SH-SY5Y (cell line): ENCODE measurements at regions not wholly inside any gene's neighbourhood (a gene's known extent, or its start where the extent isn't known, plus 50 kb on each side); places are given as distances from the start of the nearest gene placed in this dataset.

Experiments used
- GATA2 ChIP-seq: IDR thresholded peaks from 2 replicates; pipeline ENCODE4 v1.6.1; 2011; ENCODE audit warnings: mild to moderate bottlenecking, low read depth, low read length
- GATA3 ChIP-seq: IDR thresholded peaks from 2 replicates; pipeline ENCODE4 v1.6.1; 2011; ENCODE audit warnings: low read depth, mild to moderate bottlenecking, low read length, moderate library complexity

- TF ChIP-seq GATA2, result peak; percentile 84
- TF ChIP-seq GATA3, result 0 out of 2 replicates have a peak, but pooled peaks have one; percentile 36
Observed at GRCh38 chr14:71242237-71242748, 335.0 kb downstream of the PCNX1 start.

DNA sequence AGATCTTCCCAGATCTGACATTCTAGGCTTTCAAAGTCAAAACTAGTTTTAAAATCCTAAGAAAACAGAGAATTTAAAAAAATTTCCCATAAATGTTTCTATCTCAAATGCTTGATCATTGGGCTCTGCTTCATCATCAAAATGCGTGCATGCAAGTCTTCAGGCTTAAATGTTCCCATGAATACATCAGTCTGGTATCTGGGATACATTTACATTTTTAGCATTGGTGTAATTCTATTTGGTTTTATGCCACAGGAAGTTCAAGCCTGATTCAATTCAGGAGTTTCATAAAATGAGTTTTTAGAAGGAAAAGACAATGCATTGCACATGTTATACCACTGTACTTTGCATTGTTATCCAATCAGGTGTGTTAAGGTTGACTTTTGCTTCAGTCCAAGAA, 336.4 kb downstream of the PCNX1 start:
- TF ChIP-seq GATA2, result no peak
- no peak for TF ChIP-seq GATA3

DNA sequence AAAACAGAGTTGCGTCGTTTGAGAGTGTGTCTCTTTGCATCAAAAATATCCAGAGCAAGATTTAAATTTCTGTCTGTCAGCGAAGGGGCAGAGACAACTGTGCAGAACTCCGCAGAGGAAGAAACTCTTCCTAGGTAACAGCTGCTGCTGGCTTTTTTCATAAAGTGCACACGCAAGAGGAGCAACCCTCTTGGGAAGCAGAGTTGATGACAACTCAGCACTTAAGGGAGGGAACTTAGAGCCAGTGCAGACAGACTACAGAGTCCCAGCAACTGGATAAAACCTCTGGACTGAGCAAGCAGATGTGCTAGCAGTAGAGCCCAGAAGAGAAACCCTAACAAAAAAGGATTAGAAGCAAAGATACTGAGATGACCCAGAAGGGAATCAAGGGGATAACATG, 337.1 kb downstream of the PCNX1 start:
- no peak for TF ChIP-seq GATA2
- no peak for TF ChIP-seq GATA3

- TF ChIP-seq GATA3 (no peak), GATA2 (no peak)
Observed at GRCh38 chr14:71245659-71246361, 338.6 kb downstream of the PCNX1 start.

DNA sequence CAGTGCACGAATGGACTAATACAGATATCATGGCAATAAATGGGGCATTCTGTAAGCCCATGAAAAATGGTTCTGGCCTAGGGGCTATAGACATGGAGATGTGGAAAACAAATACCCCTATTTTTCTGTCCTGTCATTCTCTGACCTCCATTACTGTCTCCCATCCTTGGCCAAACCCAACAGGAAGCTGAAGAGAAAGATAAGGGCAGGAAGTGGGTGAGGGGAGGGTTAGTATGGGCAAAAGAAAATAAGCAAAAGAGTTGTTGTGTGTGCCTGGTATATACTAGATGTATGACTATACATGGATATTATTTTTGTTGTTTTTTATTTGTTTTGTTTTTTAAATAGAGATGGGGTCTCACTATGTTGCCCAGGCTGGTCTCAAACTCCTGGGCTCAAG, 339.3 kb downstream of the PCNX1 start:
- TF ChIP-seq GATA2 (no peak), GATA3 (no peak)

DNA sequence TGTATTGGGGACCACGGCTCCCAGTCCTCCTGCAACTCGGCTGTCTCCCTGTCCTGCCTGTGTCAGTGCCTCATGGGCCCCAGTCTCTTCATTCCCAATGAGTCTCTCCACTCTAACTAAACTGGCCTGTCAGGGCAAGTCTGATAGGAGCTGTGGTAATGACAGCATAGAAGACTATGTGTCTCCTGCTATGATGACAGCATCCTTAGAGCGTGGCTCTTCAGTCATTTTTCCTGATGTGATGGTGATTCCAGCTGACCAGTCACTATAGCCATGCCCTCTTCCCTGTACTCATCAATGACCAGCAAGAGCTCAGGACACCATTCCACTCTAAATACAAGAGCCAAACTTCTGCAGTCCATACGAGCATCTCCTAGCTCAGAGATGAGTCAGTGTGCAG, 339.8 kb downstream of the PCNX1 start:
- no peak for TF ChIP-seq GATA2
- TF ChIP-seq GATA3, result no peak

- TF ChIP-seq GATA2 (no peak), GATA3 (no peak)
Observed at GRCh38 chr14:71248194-71248593, 340.9 kb downstream of the PCNX1 start.

DNA sequence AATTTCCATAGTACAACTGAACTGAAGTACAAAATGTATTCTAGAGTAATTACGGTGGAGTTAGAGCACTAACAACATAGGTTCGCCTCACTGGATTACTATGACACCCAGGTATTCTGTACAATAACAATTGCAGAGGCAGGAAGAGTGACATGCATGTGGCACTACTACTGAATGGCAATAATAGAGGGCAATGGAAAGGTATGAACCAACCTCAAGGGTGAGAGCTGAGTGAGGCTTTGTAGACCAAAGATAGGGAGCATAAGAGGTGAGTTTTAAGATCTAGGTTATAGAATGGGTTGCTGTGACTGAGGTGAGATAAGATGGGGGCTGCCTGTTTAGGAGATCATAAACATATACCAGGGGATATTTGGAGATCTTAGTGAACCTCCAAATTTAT, 343.1 kb downstream of the PCNX1 start:
- TF ChIP-seq GATA3 (no peak), GATA2 (no peak)

DNA sequence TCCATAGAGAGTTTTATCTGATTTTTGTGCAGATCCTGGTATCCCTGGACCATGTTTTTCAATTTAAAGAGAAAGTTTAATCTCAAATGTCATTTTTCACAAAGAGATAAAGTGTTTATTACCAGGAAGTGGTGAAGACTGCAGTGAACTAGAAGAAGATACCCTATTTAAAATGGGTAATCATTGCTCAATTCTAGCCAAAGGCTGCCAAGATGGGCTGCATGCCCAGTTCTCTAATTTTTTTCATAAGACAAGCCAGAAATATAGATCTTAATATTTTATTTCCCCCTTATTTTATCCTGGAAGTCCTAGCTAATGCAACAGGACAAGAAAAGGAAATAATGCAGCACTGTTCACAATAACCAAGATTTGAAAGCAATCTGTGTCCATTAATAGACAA, 343.5 kb downstream of the PCNX1 start:
- TF ChIP-seq GATA2 (no peak), GATA3 (no peak)

DNA sequence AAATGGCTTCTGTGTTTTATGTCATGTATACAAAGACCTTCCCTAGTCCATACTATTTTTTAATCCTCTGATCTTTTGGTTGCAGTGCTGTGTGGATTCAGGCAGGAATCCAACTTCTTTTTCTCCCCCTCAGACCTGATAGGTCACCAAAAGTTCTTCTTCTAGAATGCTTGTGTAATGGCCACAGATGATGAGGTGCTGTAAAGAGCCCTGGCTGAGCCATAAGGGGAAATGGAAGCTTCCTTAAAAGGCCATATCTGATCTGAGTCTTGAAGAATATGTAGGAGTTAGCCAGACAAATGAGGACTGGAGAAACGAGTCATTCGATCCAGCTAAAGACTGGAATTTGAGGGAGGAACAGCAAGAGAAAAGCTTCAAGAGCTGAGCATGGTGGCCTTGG, 353.9 kb downstream of the PCNX1 start:
- no peak for TF ChIP-seq GATA2
- TF ChIP-seq GATA3, result no peak

- no peak for TF ChIP-seq GATA2
- TF ChIP-seq GATA3, result no peak
Observed at GRCh38 chr14:71262441-71262840, 355.2 kb downstream of the PCNX1 start.

GRCh38 chr14:71264260-71264659, 357.0 kb downstream of the PCNX1 start:
- TF ChIP-seq GATA3 (no peak), GATA2 (no peak)

DNA sequence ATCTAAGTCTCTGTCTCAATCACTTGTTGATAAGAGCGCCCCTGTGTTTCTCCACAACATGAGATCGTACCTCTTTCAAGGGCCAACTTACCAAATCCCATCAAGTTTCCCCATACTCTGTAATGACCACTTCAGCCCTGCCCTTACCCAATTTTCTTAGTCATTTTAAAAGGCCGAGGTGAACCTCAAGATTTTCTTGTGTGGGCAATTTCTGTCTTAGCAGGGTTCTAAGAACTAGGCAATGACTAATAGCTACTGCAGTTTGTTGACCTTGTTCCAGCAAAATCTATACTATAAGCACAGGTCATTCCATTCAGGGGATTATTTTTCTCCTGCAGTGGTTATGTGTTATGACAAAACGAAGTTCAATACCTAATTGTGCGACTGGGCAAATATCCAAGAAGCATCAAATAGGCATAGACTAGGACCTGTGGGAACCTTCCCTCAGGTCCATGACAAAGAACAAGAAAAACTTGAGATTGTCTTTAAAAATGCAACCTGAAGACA, 359.8 kb downstream of the PCNX1 start:
- TF ChIP-seq GATA2 (no peak), GATA3 (no peak)

- TF ChIP-seq GATA3, result no peak
- no peak for TF ChIP-seq GATA2
Observed at GRCh38 chr14:71267691-71268090, 360.4 kb downstream of the PCNX1 start.

- no peak for TF ChIP-seq GATA3
- no peak for TF ChIP-seq GATA2
Observed at GRCh38 chr14:71270111-71270510, 362.9 kb downstream of the PCNX1 start.
